SJSA1 (cell line): ENCODE measurements at regions not wholly inside any gene's neighbourhood (a gene's known extent, or its start where the extent isn't known, plus 50 kb on each side); places are given as distances from the start of the nearest gene placed in this dataset.

Experiments
- DNase-seq, 2 experiments: peaks; one replicate each; pipeline ENCODE4 v3.0.0-alpha.2; 2015 to 2020; ENCODE audit warnings: low spot score in 2 of 2, low read depth in 1 of 2
- H3K27ac ChIP-seq: fragments of 250-450 bp; sonication (Bioruptor Pico); 2 replicates; pipeline ENCODE4 v1.5.1; 2020; ENCODE audit warnings: mild to moderate bottlenecking, moderate library complexity
- H3K27me3 ChIP-seq: fragments of 250-450 bp; sonication (Bioruptor Pico); replicated peaks from 2 replicates; pipeline ENCODE4 v1.5.1; 2020; ENCODE audit warnings: mild to moderate bottlenecking, moderate library complexity
- H3K36me3 ChIP-seq: fragments of 250-450 bp; sonication (Bioruptor Pico); 2 replicates; pipeline ENCODE4 v1.5.1; 2020; ENCODE audit warnings: mild to moderate bottlenecking
- H3K4me1 ChIP-seq: fragments of 250-450 bp; sonication (Bioruptor Pico); replicated peaks from 2 replicates; pipeline ENCODE4 v1.6.1; 2021; ENCODE audit warnings: mild to moderate bottlenecking
- H3K4me3 ChIP-seq: fragments of 250-450 bp; sonication (Bioruptor Pico); 2 replicates; pipeline ENCODE4 v1.5.1; 2020; ENCODE audit warnings: mild to moderate bottlenecking
- H3K9me3 ChIP-seq: fragments of 250-450 bp; sonication (Bioruptor Pico); replicated peaks from 2 replicates; pipeline ENCODE4 v1.5.1; 2020; ENCODE audit warnings: mild to moderate bottlenecking

DNA sequence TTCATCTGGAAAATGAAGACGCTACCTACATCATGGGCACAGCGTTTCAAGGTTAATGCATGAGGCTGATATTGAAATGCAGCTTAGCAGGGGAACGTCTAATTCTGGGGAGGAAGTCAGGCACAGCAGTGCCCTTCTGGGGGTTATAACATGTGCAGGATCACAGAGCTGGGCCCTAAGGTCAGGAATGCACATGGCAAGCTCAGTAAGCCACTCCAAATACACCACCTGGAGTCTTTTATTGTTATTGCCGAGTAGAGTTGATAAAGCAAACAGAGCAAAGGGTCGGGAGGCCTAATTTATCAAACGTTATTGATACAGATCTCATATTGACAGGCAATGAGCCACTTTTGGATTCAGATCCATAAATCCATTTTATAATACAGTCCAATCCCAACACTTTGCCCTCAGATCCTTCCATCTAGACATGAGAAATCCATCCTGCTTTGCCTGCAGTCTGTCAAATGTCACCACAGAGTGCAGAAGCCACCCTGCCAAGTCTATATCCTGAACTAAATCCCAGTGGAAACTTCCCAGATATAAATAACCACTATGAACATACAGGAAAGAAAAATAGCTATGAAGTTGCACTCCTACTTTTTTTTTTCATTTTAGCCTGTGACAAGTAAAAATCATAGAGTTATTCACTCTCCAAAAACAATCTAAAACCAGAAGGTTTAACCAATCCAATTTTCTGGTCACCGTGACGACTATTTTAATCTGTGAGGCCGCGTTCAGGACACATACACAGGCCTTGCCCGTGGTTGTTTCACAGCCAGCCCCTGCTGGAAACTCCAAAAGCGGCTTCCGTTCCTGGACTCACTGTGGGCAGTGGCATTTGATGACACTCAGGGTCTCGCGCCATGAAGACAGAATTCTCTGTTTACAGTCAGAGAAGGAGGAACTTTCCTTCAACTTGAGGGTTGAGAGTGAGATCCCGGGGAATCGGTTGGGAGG lies 335.4 kb downstream of the DHX15 start:
- no peaks in the 10 kb centered on the region for H3K9me3 ChIP-seq
- no peak for DNase-seq
- no peaks in the 10 kb centered on the region for H3K27me3 ChIP-seq
- no peak overlapping the region for H3K27ac ChIP-seq
- no peaks in the 10 kb centered on the region for H3K36me3 ChIP-seq
- no peaks in the 10 kb centered on the region for H3K4me1 ChIP-seq
- no peak overlapping the region for H3K4me3 ChIP-seq

DNA sequence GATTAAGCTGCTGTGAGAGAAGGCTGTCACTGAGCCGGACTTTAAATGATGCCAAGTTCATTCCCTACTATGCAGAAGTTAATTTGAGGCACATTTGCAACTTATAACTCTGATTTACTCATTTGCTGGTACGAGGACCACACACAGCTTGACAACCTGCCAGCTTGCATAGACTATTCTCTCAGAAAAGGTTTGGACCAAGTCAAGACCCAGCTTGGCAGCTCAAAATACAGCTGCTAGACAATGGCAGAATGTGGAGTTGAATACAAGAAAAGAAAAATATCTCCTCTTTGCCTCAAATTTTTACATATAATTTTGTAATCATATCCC lies 338.9 kb downstream of the DHX15 start:
- no peaks in the 10 kb centered on the region for H3K36me3 ChIP-seq
- H3K9me3 ChIP-seq, result no peaks in the 10 kb centered on the region
- no peak for DNase-seq
- H3K4me1 ChIP-seq, result no peaks in the 10 kb centered on the region
- no peak overlapping the region for H3K27ac ChIP-seq
- H3K27me3 ChIP-seq, result no peaks in the 10 kb centered on the region
- H3K4me3 ChIP-seq, result no peak overlapping the region

DNA sequence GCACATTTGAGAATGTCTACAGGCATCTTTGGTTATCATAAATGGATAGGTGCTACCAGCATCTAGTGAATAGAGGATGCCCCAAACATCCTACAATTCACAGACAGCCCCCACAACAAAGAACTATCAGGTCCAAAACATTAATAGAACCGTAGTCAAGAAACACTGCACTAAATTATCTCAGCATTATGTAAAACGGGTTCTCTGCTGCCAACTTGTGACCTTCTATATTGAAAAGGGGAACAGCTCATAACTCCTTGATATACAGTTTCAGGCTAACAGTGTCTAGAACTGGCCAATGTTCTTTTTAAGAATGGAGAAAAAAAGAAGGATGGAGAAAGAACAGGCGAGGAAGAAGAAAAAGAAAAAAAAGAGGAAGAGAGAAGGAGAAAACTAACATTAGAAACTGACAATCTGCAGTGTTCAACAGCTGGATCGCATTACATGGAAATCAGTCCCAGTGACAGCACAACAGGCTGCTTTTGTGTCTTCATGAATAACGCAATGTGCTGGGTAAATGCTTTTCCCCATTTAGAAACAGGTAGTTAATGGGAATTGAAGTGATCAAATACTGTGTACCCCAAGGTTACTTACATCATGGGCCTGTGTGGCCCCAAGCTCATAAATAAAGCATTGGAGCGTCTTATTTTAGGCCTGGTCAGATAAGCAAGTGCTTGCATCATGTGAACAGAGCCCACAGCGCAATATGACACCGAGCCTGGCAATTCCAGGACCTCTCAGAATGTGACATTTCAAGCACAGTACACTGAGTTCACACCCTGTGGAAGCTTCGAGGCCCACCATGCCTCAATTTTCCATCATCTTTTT lies 339.5 kb downstream of the DHX15 start:
- no peak overlapping the region for H3K4me3 ChIP-seq
- DNase-seq, result no peak
- H3K4me1 ChIP-seq, result no peaks in the 10 kb centered on the region
- H3K27ac ChIP-seq, result no peak overlapping the region
- H3K27me3 ChIP-seq, result no peaks in the 10 kb centered on the region
- H3K9me3 ChIP-seq, result no peaks in the 10 kb centered on the region
- H3K36me3 ChIP-seq, result no peaks in the 10 kb centered on the region

DNA sequence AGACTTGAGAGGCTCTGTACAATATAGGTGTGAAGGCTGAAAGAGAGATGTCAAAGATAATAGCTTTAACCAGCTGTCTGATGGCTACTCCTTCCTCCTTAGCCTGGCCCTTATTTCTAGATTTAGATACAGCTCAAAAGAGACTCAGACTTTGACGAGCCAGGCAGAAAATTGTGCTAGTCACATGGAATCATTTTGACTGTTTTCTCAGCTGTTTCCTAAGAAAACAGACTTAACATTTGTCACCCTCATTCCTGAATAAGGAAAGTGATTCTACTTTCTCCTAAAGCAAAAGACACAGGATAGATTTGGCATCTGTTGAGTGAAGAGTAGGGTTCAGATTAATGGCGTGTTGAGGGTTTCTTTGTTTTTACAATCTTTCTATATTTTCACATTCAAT lies 340.7 kb downstream of the DHX15 start:
- no peaks in the 10 kb centered on the region for H3K36me3 ChIP-seq
- no peaks in the 10 kb centered on the region for H3K9me3 ChIP-seq
- no peak for DNase-seq
- H3K27ac ChIP-seq, result no peak overlapping the region
- no peaks in the 10 kb centered on the region for H3K4me1 ChIP-seq
- H3K4me3 ChIP-seq, result no peak overlapping the region
- H3K27me3 ChIP-seq, result no peaks in the 10 kb centered on the region

DNA sequence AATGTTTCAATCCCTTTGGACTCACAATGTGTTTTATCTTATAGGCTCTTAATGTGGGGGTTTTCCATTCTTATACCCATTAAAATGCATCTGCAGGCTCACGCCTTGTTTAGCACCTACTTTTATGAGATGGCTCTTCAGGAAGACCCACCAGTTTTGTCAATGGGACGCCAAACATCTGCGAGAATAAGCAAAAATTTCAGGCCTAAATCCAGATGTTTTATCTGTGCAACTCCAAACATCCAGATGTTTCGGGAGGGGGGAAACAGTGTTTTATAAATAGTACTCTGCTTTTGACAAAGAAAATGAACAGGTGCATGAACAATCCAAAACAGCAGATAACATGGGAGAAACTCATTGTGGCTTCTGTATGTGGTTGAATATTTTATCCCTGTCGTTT lies 342.8 kb downstream of the DHX15 start:
- Histone ChIP-seq H3K36me3 (no peaks in the 10 kb centered on the region), H3K9me3 (no peaks in the 10 kb centered on the region), H3K4me1 (no peaks in the 10 kb centered on the region), H3K27me3 (no peaks in the 10 kb centered on the region), H3K4me3 (no peak overlapping the region), H3K27ac (no peak overlapping the region)
- no peak for DNase-seq

DNA sequence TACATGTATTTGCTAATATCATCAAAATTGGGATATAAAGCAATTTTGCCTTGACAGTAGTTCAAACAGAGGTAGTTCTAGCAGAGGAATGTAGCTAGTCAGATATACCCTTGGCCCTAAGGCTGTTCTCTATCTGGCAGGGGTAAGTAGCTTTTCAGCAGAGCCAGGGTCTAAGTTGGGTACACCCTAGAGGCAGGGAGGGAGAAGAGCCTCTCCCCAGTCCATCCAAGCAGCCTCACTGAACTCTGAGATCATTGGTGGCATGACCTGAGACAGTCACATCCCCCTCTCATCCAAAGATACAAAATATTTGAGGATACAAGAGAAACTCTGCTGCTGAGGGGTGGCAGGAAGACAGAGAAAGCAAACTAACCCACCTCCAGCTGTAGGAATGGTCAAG lies 343.7 kb downstream of the DHX15 start:
- no peak overlapping the region for H3K27ac ChIP-seq
- H3K27me3 ChIP-seq, result no peaks in the 10 kb centered on the region
- no peaks in the 10 kb centered on the region for H3K36me3 ChIP-seq
- no peaks in the 10 kb centered on the region for H3K9me3 ChIP-seq
- H3K4me3 ChIP-seq, result no peak overlapping the region
- no peaks in the 10 kb centered on the region for H3K4me1 ChIP-seq
- no peak for DNase-seq

DNA sequence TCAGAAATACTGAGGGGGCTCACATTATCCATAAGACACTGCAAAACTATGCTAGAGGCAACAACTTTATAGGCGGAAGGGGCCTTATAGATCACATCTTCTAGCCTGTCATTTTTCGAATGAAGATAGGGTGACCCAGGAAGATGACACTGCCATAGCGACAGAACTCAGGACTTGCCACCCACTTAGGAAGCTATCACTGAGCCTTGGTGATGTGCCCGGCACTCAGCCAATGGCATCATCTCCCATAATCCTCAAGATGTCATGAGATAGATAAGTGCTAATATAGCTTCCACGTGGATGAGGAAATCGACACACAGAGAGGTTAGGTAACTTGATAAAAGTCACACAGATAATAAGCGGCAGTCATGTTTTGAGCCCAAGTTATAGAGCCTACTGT lies 346.6 kb downstream of the DHX15 start:
- DNase-seq, result no peak
- Histone ChIP-seq H3K36me3 (no peaks in the 10 kb centered on the region), H3K27ac (no peak overlapping the region), H3K27me3 (no peaks in the 10 kb centered on the region), H3K4me3 (no peak overlapping the region), H3K4me1 (no peaks in the 10 kb centered on the region), H3K9me3 (no peaks in the 10 kb centered on the region)

DNA sequence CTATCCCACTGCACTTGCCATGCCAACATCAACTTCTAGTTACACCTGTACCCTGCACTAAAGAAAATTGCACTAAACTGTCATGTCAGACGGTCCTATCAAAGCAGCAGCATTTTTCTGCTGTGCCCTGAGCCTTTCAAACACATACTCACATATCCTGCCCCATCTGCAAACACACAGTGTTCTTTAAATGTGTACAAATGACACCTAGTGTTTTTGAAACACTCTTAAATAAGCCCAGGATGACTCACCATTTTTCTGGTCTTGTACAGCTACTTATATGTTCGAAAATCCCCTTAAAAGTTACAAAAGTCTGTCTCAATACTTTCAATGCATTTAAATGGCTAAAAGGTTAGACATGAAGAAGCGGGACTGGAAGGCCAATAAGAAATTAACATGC lies 346.7 kb upstream of the PPARGC1A start:
- H3K4me3 ChIP-seq, result no peak overlapping the region
- H3K27me3 ChIP-seq, result no peaks in the 10 kb centered on the region
- no peak overlapping the region for H3K27ac ChIP-seq
- H3K4me1 ChIP-seq, result no peaks in the 10 kb centered on the region
- H3K9me3 ChIP-seq, result no peaks in the 10 kb centered on the region
- DNase-seq, result no peak
- no peaks in the 10 kb centered on the region for H3K36me3 ChIP-seq

DNA sequence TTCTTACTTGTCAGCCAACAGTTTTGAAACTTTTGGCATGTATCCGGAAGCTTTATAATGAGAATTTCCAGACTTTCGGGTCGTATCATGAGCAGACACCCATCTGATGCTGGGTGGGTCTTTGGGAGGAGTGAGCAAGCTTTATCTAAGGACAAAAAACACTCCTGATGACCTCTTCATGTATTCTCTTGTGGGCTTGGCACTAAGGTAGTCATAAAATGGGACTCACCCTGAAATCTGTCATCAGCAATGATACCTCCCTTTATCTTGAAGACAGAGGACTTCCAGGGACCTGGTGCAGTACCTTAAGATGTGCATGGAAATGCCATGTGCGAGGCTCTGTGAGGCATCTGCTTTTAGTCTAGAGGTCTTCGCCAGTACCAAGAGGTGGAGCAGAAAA lies 346.3 kb upstream of the PPARGC1A start:
- Histone ChIP-seq H3K27ac (no peak overlapping the region), H3K4me3 (no peak overlapping the region), H3K36me3 (no peaks in the 10 kb centered on the region), H3K4me1 (no peaks in the 10 kb centered on the region), H3K27me3 (no peaks in the 10 kb centered on the region), H3K9me3 (no peaks in the 10 kb centered on the region)
- no peak for DNase-seq

DNA sequence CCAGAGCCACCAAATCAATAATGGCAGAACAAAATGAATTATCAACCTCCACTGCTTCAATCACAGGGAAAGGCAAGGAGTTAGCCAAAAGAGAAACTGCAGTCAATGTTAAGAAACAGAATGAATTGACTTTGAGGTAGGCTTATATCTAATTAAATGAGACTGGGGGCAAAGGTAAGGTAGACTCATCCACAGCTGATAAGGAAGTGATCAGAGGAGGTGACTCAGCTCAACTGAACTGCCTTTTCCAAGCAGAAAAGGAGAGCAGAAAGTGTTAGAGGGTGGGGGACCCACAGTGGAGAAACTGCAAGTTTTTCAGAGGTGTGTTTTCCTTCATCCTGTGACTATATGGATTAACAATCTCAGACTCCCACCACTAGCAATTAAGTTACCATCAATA lies 345.8 kb upstream of the PPARGC1A start:
- H3K27me3 ChIP-seq, result no peaks in the 10 kb centered on the region
- no peak overlapping the region for H3K27ac ChIP-seq
- DNase-seq, result no peak
- H3K4me3 ChIP-seq, result no peak overlapping the region
- H3K4me1 ChIP-seq, result no peaks in the 10 kb centered on the region
- no peaks in the 10 kb centered on the region for H3K36me3 ChIP-seq
- H3K9me3 ChIP-seq, result no peaks in the 10 kb centered on the region

DNA sequence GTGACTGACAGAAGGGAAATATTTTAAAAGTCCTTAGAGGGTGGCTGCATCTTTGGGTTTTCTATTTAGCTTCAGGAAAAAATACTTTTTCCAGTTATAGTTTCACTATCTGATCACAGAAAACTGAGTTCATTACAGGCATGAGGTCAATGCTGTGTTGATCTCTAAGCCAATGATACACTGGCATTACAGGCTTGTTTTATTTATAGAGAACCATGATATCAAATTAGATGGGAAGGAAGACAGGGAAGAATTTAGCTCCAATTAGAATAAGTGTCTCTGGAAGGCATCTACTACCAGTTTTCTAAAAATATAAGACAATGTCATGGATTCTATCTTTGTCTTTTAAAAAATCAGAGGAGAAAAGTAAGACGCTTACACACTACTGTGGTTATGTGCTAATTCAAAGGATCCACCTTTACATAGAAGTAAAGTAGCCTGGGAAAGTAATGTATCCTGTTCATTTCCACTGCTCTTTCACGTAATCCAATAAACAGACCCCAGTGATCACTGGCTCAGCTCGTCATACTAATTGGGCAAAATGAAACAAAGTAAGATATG lies 344.5 kb upstream of the PPARGC1A start:
- no peak overlapping the region for H3K4me3 ChIP-seq
- DNase-seq, result no peak
- no peaks in the 10 kb centered on the region for H3K36me3 ChIP-seq
- no peak overlapping the region for H3K27ac ChIP-seq
- no peaks in the 10 kb centered on the region for H3K27me3 ChIP-seq
- no peaks in the 10 kb centered on the region for H3K4me1 ChIP-seq
- no peaks in the 10 kb centered on the region for H3K9me3 ChIP-seq

DNA sequence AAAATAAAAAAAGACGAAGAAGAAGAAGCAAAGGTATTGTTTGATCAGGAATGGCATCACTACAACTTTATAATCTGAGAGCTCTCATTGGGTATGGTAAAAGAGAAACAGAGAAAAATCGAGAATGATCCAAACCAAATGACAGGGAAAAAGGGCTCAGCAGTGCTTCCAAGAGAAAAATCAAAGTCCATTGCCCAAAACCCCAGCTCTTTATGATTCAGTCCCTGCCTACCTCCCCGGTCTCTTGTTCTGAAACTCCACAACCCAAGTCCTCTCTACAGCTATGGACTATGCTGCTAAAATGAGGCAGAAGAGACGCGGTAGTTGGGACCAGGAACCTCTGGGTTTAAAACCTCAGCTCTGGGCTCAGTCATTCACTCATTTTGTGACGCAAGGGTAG lies 341.1 kb upstream of the PPARGC1A start:
- no peaks in the 10 kb centered on the region for H3K36me3 ChIP-seq
- no peak overlapping the region for H3K4me3 ChIP-seq
- no peak for DNase-seq
- no peak overlapping the region for H3K27ac ChIP-seq
- H3K27me3 ChIP-seq, result no peaks in the 10 kb centered on the region
- no peaks in the 10 kb centered on the region for H3K4me1 ChIP-seq
- H3K9me3 ChIP-seq, result no peaks in the 10 kb centered on the region

DNA sequence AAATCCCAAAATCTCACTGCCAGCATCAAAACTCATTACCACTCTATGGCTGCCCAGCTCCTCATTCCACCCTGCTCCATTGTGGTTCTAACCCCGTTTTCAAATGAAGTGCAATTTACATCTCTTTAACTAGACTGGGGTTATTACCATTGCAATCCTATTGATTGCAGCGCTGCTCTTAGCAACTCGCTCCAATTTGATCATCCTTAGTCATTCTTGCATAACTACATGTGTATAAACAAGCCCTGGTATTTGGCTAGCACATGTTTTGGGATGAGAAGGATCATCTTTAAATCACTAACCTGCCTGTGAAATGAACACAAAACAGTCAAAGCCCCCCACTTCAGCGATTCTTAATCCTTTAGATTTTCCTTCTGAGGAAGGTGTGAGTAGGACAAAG lies 340.1 kb upstream of the PPARGC1A start:
- Histone ChIP-seq H3K27ac (no peak overlapping the region), H3K36me3 (no peaks in the 10 kb centered on the region), H3K4me1 (no peaks in the 10 kb centered on the region), H3K27me3 (no peaks in the 10 kb centered on the region), H3K4me3 (no peak overlapping the region), H3K9me3 (no peaks in the 10 kb centered on the region)
- DNase-seq, result no peak

DNA sequence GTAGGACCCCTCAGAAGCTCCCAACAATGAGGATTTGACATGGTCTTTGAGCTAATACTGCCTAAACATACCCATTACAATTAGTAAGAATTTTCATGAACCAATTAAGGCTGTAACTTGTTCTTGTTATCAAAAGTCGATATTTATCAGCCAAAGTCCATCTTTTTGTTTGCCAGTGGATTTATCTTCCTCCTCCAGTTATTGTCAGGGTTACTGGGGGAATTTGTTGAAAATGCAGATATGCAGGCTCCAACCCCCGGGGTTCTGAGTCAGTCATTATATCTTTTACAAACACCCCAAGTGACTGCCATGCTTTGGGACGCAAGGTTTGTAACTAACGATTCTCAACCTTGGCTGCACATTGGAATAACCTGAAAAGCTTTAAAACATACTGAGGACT lies 338.8 kb upstream of the PPARGC1A start:
- no peaks in the 10 kb centered on the region for H3K9me3 ChIP-seq

More for the DNA sequence above, 338.8 kb upstream of the PPARGC1A start:
- Histone ChIP-seq H3K36me3 (no peaks in the 10 kb centered on the region), H3K27ac (no peak overlapping the region), H3K4me3 (no peak overlapping the region), H3K4me1 (no peaks in the 10 kb centered on the region), H3K27me3 (no peaks in the 10 kb centered on the region)
- no peak for DNase-seq
